ENCODE measurements at regions not wholly inside any gene's neighbourhood (a gene's known extent, or its start where the extent isn't known, plus 50 kb on each side); places are given as distances from the start of the nearest gene placed in this dataset.

- CTCF ChIA-PET (ENCODE audit: partially characterized antibody), result interaction anchor here (0.6 to 1.7 kb wide), 5 partner anchors 10 to 41 kb away, joined by 3 to 6 read pairs (median 4); no protein-coding TSS in a partner anchor
- H4K20me1 ChIP-seq (replicated peaks in 1 of 2; ENCODE audit: control insufficient read depth in 1 of 2, insufficient read depth in 2 of 2, low read length in 2 of 2), result no peaks in the 10 kb centered on the region
- no peaks in the 10 kb centered on the region for H3K4me1 ChIP-seq (replicated peaks in 1 of 4; ENCODE audit: control insufficient read depth in 3 of 4, insufficient read depth in 4 of 4, low read length in 3 of 4)
- no peak overlapping the region for H3K23ac ChIP-seq (ENCODE audit: insufficient read length)
- no peaks in the 10 kb centered on the region for H3K23me2 ChIP-seq (ENCODE audit: low read depth, low read length)
- H3K4me3 ChIP-seq (ENCODE audit: extremely low read depth in 1 of 4, insufficient read depth in 2 of 4, low read depth in 3 of 4, low read length in 4 of 4), result no peak overlapping the region
- H3K79me1 ChIP-seq (ENCODE audit: low read depth, low read length), result no peaks in the 10 kb centered on the region
- H3K36me3 ChIP-seq (ENCODE audit: control insufficient read depth in 2 of 4, insufficient read depth in 4 of 4, low read length in 3 of 4), result no peaks in the 10 kb centered on the region
- H3K27ac ChIP-seq (ENCODE audit: low read depth, low read length), result no peak overlapping the region
- no peak overlapping the region for H4K91ac ChIP-seq (replicated peaks; ENCODE audit: insufficient read length, low read length)
- H2BK5ac ChIP-seq (ENCODE audit: low read depth, low read length), result no peak overlapping the region
- no peaks in the 10 kb centered on the region for H3K27me3 ChIP-seq (replicated peaks in 1 of 4; ENCODE audit: control insufficient read depth in 3 of 4, extremely low read depth in 1 of 4, insufficient read depth in 3 of 4, low read length in 3 of 4)
- POLR2A ChIA-PET (ENCODE audit: partially characterized antibody), result no interaction called here
- no peak overlapping the region for H2AK5ac ChIP-seq (ENCODE audit: low read depth, low read length)
- no peak overlapping the region for H2AFZ ChIP-seq (ENCODE audit: low read length)
- H4K8ac ChIP-seq (ENCODE audit: extremely low read depth, insufficient read depth, low read length), result no peak overlapping the region
- no peak overlapping the region for H2BK120ac ChIP-seq (replicated peaks; ENCODE audit: low read depth, low read length)
- H3K79me2 ChIP-seq (ENCODE audit: control insufficient read depth in 1 of 2, insufficient read depth in 2 of 2, low read length in 2 of 2), result no peaks in the 10 kb centered on the region
- TF ChIP-seq NANOG (IDR thresholded peaks at IDR 0.05; ENCODE audit: insufficient read depth, low read depth, low read length, poor library complexity, severe bottlenecking) (no peak), RXRA (IDR thresholded peaks at IDR 0.05; ENCODE audit: insufficient read depth, low read depth, low read length) (no peak), BCL11A (IDR thresholded peaks at IDR 0.05; ENCODE audit: low read depth in 2 of 2, low read length in 2 of 2) (no peak), RFX5 (IDR thresholded peaks at IDR 0.05; ENCODE audit: borderline replicate concordance, low read depth, low read length) (no peak), SRF (IDR thresholded peaks at IDR 0.05; ENCODE audit: low read depth, low read length) (no peak), JUND (IDR thresholded peaks at IDR 0.05; ENCODE audit: low read length) (no peak), HDAC6 (IDR thresholded peaks at IDR 0.05; ENCODE audit: low read depth, low read length) (no peak), TAF1 (IDR thresholded peaks at IDR 0.05; ENCODE audit: low read depth, low read length) (no peak), MAX (IDR thresholded peaks at IDR 0.05) (no peak), TBP (IDR thresholded peaks at IDR 0.05; ENCODE audit: low read depth, low read length) (no peak), BACH1 (IDR thresholded peaks at IDR 0.05; ENCODE audit: low read length) (no peak), EGR1 (IDR thresholded peaks at IDR 0.05; ENCODE audit: borderline replicate concordance, low read depth, low read length) (no peak), TAF7 (optimal IDR thresholded peaks at IDR 0.05; ENCODE audit: borderline replicate concordance, low read depth, low read length) (no peak), SUZ12 (IDR thresholded peaks at IDR 0.05; ENCODE audit: low read length) (no peak)
- H3K14ac ChIP-seq (ENCODE audit: insufficient read length), result no peak overlapping the region
- H3K4me2 ChIP-seq (ENCODE audit: insufficient read depth in 1 of 2, low read depth in 2 of 2, low read length in 2 of 2), result no peak overlapping the region
- H3K4ac ChIP-seq (replicated peaks; ENCODE audit: insufficient read length, low read depth, low read length), result no peak overlapping the region
- DNase-seq (ENCODE audit: low read depth in 1 of 2, low spot score in 2 of 2) (no peak), FAIRE-seq (no peak)
- no peaks in the 10 kb centered on the region for H3K9me3 ChIP-seq (ENCODE audit: insufficient read depth in 2 of 2, low read depth in 1 of 2, low read length in 1 of 2)
- no peak overlapping the region for H3K18ac ChIP-seq (ENCODE audit: extremely low read depth, low read length)
- H3K9ac ChIP-seq (replicated peaks in 1 of 4; ENCODE audit: extremely low read depth in 1 of 4, low read depth in 3 of 4, low read length in 3 of 4), result no peak overlapping the region
- no peak overlapping the region for H2BK20ac ChIP-seq (ENCODE audit: low read length)
- H2BK15ac ChIP-seq (ENCODE audit: low read length), result no peak overlapping the region
- no peak overlapping the region for H4K5ac ChIP-seq (ENCODE audit: insufficient read length, low read depth, low read length)
- H3K56ac ChIP-seq (replicated peaks; ENCODE audit: insufficient read length, low read depth, low read length), result no peak overlapping the region
- no peak overlapping the region for H2BK12ac ChIP-seq (ENCODE audit: low read depth, low read length)
- 92% methylated on average over 4 of the region's 4 CpGs; no CpG with 5 or more reads in 1 of the 2 experiments for WGBS, 2 experiments (ENCODE audit: extremely low coverage in 1 of 2, insufficient coverage in 1 of 2, insufficient read length in 1 of 2, insufficient replicate concordance in 2 of 2, low coverage in 1 of 2, low lambda C conversion rate in 2 of 2, missing lambda C conversion rate in 1 of 2)
Measured at GRCh38 chr22:35195821-35196220, 61.5 kb upstream of the HMGXB4 start.

Measured in H1 (cell line).